Stimulated activated CD4-positive, alpha-beta T cell treated with anti-CD3 and anti-CD28 coated beads, Interleukin-15, amount 100 ng/mL, for 1 hour (primary cell): ENCODE measurements at regions not wholly inside any gene's neighbourhood (a gene's known extent, or its start where the extent isn't known, plus 50 kb on each side); places are given as distances from the start of the nearest gene placed in this dataset.

ENCODE experiments used
- DNase-seq, 2 donors: peaks; one replicate each; pipeline ENCODE4 v3.0.0-alpha.2; 2020; ENCODE audit warnings: low read depth in 1 of 2, low spot score in 1 of 2

- DNase-seq = no peak
These were observed 86.3 kb downstream of the KCNRG start for GRCh38 chr13:50101590-50101989.

DNA sequence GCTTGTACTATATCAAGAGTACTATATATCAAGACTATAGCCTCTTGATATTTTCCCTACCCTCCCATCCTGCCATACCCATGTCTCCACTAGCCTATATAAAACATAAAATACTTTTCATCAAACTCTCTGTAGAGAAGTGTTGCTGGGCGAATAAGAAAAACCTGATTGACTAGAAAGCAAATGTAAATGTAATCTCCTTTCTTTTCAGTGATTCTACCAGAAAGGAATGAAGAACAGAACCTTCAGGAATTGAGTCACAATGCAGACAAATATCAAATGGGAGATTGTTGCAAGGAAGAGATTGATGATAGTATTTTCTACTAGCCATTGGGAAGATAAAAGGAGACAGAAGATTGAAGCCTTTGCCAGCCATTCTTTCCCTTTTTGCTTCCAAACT, 89.2 kb downstream of the KCNRG start:
- no peak for DNase-seq

- DNase-seq = no peak
These were observed 91.3 kb downstream of the KCNRG start for GRCh38 chr13:50106559-50106958.

- DNase-seq = no peak
These were observed 92.0 kb downstream of the KCNRG start for GRCh38 chr13:50107205-50107604.

DNA sequence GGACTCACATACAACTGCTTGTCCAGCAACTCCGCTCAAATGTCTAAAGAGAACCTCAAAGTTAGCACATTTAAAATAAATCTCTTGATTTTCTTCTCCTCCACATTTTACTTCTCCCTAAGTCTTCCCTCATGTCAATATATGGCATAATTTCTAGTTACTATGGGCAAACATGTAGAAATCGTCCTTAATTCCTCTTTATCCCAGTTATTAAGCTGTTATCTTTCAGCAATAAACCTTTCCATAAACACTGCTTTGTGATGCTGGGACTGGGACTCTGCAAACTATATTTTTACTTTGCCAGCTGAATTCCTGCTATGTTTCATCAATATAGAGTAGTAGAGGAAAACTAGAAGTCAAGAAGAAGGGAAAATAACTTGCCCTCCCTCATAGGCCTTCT, 99.7 kb downstream of the KCNRG start:
- DNase-seq = no peak

DNA sequence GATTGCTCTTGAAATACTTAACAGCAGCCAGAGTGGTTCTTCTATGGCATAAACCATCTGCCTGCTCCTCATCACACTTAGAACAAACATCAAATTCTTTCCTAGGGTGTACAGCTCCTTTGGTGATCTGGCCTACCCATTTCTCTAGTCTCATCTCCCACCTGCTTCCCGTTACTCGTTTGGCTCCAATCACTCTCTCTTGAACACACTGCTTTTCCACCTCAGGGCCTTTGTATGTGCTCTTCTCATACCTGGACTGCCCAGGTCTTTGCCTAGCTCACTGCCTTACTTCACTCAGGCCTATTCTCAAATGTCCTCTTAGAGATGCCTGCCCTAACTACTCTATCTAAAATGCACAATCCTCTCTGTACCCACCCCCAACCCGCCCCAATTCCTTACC, 100.5 kb downstream of the KCNRG start:
- DNase-seq = no peak

DNA sequence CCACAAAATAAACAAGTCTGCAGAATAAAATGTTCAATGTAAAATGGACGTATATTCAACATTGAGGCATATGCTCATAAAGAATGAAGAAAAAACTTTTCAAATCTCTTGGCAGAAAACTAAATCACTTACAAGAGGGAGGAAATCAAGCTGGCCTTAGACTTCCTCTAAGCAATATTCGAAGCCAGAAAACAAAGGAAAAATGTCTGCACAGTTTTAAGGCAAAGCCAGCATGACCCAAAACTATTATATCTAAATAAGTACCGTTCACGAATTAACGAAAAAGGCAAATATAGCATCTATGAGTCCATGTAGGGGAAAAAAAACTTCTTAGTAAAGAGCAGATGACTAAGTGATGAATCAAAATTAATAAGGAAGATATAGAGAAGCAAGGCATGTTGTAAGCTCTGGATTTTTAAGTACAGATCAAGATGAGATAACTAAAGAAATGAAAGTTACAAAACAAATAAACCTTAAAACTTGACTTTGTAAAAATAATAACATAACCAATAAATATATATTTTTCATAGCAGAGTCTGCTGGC, 101.3 kb downstream of the KCNRG start:
- DNase-seq = no peak

- DNase-seq = no peak
These were observed 104.3 kb downstream of the KCNRG start for GRCh38 chr13:50119591-50119990.

GRCh38 chr13:50122455-50122854, 107.2 kb downstream of the KCNRG start:
- DNase-seq = no peak

DNA sequence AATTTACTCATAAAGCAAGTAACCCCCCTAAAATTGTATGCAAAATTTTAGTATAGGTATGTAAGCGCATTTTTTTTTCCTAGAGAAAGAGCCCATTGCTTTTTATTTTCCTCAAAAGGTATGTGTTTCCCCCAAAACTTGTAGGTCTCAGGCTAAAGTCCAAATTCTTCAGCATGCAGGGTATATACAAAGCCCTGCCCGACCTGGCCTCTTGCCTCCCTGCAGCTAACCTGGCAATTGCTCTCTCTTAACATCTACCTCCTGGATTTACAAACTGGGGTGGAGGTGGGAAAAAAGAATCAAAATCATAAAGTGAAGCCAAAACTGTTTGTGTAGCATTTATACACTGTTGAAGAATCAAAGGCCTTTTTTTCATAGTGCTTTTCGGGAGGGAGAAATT, 107.8 kb downstream of the KCNRG start:
- DNase-seq = no peak

DNA sequence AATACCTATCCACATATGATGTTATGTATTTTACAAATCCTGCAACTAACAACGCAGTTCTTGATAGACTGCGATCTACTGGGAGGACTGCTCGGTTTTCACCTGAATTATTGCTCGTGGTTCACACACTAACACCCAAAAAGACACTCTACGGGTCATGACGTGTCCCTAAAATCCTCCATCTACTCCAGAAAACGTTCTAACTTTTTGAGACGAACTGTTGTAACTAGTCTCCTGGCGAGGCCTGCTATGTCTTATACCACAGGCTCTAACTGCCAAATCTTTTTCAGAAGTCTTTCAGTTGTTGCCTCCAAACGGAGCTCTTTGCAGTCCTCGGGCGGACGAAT, 108.2 kb downstream of the KCNRG start:
- DNase-seq = no peak

GRCh38 chr13:50123862-50124535, 108.8 kb downstream of the KCNRG start:
- peak; percentile 47 to 52 for DNase-seq

DNA sequence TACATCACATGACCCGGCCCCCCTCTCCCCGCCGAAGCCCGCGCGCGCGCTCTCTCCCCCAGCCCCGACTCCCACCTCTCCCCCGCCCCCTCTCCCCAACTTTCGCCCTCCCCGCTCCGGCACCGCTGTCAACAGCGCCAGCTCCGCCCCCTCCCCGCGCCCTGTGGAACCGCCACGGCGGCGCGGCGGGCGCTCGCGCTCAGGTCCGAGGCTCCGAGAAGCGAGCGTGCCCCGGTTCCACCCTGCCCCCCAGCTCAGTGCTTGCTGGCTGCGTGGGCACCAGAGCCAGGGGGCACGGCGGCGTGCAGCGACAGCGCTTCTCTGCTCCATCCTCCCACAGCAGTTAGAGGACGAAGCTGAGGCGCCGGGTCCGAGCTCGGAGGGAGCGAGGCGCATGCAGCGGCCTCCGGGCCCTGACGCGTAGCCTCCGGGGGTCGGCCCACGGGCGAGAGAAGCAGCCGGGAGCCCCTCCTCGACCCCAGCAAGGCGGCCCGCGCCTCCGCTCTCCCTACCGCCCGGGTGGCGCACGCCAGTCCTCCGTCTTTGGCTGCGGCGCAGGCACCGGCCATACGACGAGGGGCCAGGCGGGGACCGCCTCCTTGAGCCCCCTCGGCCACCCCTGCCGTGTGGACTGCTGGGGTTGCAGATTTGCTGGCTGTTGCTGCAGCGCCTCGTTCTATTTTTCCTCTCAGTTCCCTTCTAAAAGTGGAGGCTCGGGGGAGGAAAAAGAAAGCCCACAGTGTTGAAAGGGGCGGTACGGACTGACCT, 109.5 kb downstream of the KCNRG start:
- DNase-seq = peak; percentile 85 to 91

DNA sequence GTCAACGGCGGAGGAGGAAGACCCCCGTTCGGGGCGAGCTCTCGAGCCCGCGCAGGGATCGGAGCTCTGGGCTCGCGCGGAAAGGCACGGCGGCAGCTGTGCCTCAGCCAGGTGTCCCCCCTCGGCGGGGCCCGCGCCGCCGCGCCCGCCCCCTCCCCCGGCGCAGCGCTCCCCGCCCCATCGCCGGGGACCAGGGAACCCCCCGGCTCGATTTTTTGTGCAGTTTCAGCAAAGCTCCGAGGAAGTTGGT, 110.0 kb downstream of the KCNRG start:
- DNase-seq = no peak

DNA sequence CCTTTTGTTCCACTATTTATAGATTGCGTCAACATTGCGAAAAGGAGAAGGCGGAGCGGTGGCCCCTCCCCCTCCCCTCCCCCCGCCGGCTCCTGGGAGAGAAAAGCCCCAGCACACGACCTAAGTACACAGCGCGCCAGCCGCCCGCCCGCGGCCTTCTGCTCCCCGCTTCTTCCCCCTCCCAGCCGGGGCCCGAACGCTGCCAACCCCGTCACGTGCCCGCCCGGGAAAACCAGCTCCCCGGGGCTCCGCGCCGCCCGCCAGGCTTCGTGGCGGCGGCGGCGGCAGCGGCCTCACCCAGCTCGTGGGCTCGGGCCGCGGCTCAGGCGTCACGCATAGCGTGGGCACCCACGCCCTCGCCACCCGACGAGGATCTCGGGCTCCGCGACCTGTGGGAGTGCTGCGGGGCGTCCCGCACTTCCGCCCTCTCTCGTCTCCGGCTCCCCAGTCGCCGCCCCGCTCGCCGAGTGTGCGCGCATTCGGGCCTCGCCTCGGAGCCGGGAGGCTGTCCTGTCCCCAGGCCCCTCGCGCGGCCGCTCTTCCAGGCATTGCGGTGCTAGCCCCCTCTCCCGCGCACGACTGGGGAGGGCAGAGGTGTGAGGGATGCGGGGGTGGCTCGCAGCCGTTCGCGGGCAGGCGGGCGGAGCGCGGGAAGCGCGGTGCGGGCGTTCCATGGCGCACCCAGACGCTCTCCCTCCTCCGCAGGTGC, 110.5 kb downstream of the KCNRG start:
- peak; percentile 77 to 86 for DNase-seq

DNA sequence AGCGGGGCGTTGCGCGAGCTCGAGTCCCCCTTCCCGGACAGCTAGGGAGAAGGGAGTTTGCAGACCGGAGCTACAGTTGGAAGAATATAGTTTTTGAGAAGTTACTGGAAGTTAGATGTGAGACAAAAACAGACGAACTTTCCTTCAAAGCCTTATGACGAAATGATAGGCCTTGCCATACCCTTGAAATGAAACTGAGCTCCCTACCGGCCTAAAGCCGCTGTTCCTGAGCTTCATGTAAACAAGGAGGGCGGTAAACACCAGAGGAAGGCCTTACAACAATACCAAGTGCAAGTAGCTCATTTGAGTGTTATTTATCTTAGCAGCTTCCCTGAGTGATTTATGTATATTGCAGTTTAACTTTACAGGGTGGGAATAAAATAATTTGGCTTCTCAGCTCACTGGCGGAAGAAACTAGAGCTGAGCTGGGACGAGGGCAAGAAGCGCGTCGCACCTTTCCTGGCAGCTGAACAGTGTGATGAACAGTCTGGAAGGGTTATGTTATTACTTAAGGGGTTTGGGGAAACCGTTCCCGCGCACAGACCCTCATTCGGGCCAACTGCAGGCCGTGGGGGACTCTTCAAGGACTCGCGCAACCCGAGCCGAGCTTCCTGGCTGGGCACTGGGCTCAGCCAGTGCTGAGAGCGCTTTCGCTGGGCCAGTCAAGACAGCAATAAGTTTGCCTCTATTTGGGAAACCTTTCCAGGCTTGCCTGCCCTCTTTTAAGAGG, 111.2 kb downstream of the KCNRG start:
- DNase-seq = no peak

DNA sequence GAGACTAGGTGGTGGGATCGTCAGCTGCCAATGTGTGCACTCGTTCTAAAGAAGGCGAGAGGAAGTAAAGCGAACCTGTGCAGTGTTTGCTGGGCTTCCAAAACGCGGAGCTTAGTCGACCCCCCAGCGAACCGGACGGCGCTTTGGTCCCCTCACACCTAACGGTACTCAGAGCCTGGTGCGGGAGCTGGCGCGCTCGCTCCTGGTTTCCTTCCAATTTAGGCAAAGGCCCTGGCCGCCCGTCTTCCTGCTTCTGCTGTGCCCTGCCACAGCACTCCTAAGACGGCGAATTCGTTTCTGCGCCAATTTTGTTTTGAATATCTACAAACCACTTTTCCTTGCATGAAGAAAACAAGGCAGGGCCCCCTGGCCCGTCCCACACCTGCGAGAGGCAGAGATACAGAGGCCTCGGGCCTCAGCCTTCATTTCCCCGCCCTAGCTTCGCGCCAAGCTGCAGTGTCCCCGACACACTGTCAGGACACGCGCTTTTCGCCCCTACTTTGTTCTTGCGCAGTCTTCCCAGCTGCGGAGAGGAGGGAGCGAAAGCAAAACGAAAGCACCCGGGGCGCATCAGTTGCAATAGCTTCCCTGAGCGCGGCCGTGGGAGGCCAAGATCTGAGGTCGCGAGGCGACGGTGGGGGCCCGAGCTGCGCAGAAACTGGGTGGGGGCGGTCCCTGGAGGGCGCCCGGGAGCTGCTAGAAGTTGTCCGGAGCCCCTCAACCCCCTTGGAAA, 111.9 kb downstream of the KCNRG start:
- peak; percentile 15 to 54 for DNase-seq

GRCh38 chr13:50127726-50128291, 112.6 kb downstream of the KCNRG start:
- DNase-seq = no peak

DNA sequence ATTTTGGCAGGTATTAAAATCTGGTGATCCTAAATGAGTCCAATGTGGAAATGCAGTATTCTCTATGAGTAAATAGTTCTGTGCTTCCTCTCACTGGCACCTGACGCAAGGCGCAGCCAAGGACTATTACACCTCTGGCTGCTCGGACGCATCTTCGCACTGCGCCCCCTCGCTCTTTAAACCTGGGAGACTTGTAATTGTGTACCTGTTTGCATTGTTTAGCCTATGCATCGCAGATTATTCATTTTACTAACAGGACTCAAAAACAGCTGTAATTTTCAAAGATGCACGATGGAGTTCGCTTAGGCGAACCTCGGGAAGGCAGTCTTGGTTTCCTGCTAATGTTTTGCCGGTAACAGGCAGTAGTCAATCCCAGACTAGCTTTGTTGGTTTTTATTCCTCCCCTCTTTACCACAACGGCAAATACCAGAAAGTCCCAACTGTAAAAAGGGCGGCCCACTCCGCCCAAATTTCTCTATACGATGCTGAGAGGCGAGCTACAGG, 113.2 kb downstream of the KCNRG start:
- DNase-seq = no peak

- no peak for DNase-seq
These were observed 113.9 kb downstream of the KCNRG start for GRCh38 chr13:50129081-50129705.
